OCI-LY3 (cell line): ENCODE measurements at regions not wholly inside any gene's neighbourhood (a gene's known extent, or its start where the extent isn't known, plus 50 kb on each side); places are given as distances from the start of the nearest gene placed in this dataset.

Experiments
- H2AFZ ChIP-seq: fragments of 200-600, 300-600 bp; shearing (Covaris generic); 2 replicates; pipeline ENCODE4 v1.6.0; 2014; ENCODE audit warnings: antibody characterized with exemption, low read depth, low read length
- H3K27ac ChIP-seq: fragments of 200-600, 300-600 bp; sonication (generic); 2 replicates; pipeline ENCODE4 v1.5.1; 2014; ENCODE audit warnings: mild to moderate bottlenecking, low read length, moderate library complexity, mixed read lengths
- H3K27me3 ChIP-seq: fragments of 200-600, 300-600 bp; sonication (generic); 2 replicates; pipeline ENCODE4 v1.6.1; 2014; ENCODE audit warnings: low read depth, low read length, mixed read lengths
- H3K36me3 ChIP-seq: fragments of 200-600, 300-600 bp; sonication (generic); replicated peaks from 2 replicates; pipeline ENCODE3; 2014; ENCODE audit warnings: low read depth, low read length, mixed read lengths
- H3K4me1 ChIP-seq: fragments of 300-600, 200-600 bp; sonication (generic); 2 replicates; pipeline ENCODE4 v1.6.1; 2014; ENCODE audit warnings: low read length, mixed read lengths
- H3K4me2 ChIP-seq: fragments of 200-600, 300-600 bp; sonication (generic); 2 replicates; pipeline ENCODE4 v1.6.1; 2014; ENCODE audit warnings: low read length, mixed read lengths
- H3K4me3 ChIP-seq: fragments of 300-600, 200-600 bp; sonication (generic); 2 replicates; pipeline ENCODE4 v1.5.1; 2014; ENCODE audit warnings: antibody characterized with exemption, mild to moderate bottlenecking, low read length, moderate library complexity
- H3K79me2 ChIP-seq: fragments of 300-600, 200-600 bp; shearing (Covaris generic); 2 replicates; pipeline ENCODE4 v1.6.1; 2014; ENCODE audit warnings: mild to moderate bottlenecking, low read length, mixed read lengths
- H3K9ac ChIP-seq: fragments of 300-600, 200-600 bp; shearing (Covaris generic); 2 replicates; pipeline ENCODE4 v1.6.0; 2014; ENCODE audit warnings: mild to moderate bottlenecking, low read length, moderate library complexity
- H3K9me3 ChIP-seq: fragments of 200-600, 300-600 bp; shearing (Covaris generic); 2 replicates; pipeline ENCODE4 v1.6.1; 2014; ENCODE audit warnings: low read length, mixed read lengths; ENCODE audit not compliant: insufficient read depth
- H4K20me1 ChIP-seq: fragments of 200-600, 300-600 bp; sonication (generic); 2 replicates; pipeline ENCODE4 v1.6.1; 2016; ENCODE audit warnings: low read length, mixed read lengths; ENCODE audit not compliant: insufficient read depth
- CTCF ChIP-seq: fragments of 200-600, 300-600 bp; sonication (generic); IDR thresholded peaks from 2 replicates; pipeline ENCODE4 v1.5.1; 2014; ENCODE audit warnings: antibody characterized with exemption, low read length, low read depth
- EZH2phosphoT487 ChIP-seq: fragments of 200-600 bp; shearing (Covaris generic); IDR thresholded peaks from 2 replicates; pipeline ENCODE4 v1.6.1; 2018; ENCODE audit warnings: antibody characterized with exemption, mixed run types, low read depth

GRCh38 chr4:11005300-11005699 lies 320.7 kb upstream of the CLNK start:
- H3K4me3 ChIP-seq: no peak overlapping the region
- H3K9me3 ChIP-seq: no peaks in the 10 kb centered on the region
- H3K4me2 ChIP-seq: no peak overlapping the region
- no peaks in the 10 kb centered on the region for H3K27me3 ChIP-seq
- no peaks in the 10 kb centered on the region for H3K4me1 ChIP-seq
- no peak overlapping the region for H2AFZ ChIP-seq
- H3K9ac ChIP-seq: no peak overlapping the region
- TF ChIP-seq CTCF: no peak
- no peak for TF ChIP-seq EZH2phosphoT487
- H3K79me2 ChIP-seq: no peaks in the 10 kb centered on the region
- H4K20me1 ChIP-seq: no peaks in the 10 kb centered on the region
- no peaks in the 10 kb centered on the region for H3K36me3 ChIP-seq
- no peak overlapping the region for H3K27ac ChIP-seq

GRCh38 chr4:11004818-11005217 lies 320.2 kb upstream of the CLNK start:
- H3K4me2 ChIP-seq: no peak overlapping the region
- H3K9ac ChIP-seq: no peak overlapping the region
- H4K20me1 ChIP-seq: no peaks in the 10 kb centered on the region
- no peaks in the 10 kb centered on the region for H3K79me2 ChIP-seq
- no peak for TF ChIP-seq CTCF
- H3K9me3 ChIP-seq: no peaks in the 10 kb centered on the region
- H3K4me1 ChIP-seq: no peaks in the 10 kb centered on the region
- no peak overlapping the region for H3K27ac ChIP-seq
- H3K4me3 ChIP-seq: no peak overlapping the region
- no peak overlapping the region for H2AFZ ChIP-seq
- no peaks in the 10 kb centered on the region for H3K36me3 ChIP-seq
- no peaks in the 10 kb centered on the region for H3K27me3 ChIP-seq

- Histone ChIP-seq H3K27ac (no peak overlapping the region), H3K4me1 (no peaks in the 10 kb centered on the region)
These were observed 318.4 kb upstream of the CLNK start for GRCh38 chr4:11002961-11003360.

GRCh38 chr4:10998846-10999245 lies 314.3 kb upstream of the CLNK start:
- Histone ChIP-seq H3K79me2 (no peaks in the 10 kb centered on the region), H4K20me1 (no peaks in the 10 kb centered on the region), H3K4me2 (no peak overlapping the region)

More at GRCh38 chr4:11002961-11003360, 318.4 kb upstream of the CLNK start:
- H3K36me3 ChIP-seq: no peaks in the 10 kb centered on the region
- H3K9ac ChIP-seq: no peak overlapping the region
- H3K9me3 ChIP-seq: no peaks in the 10 kb centered on the region
- no peak overlapping the region for H3K4me3 ChIP-seq
- H3K79me2 ChIP-seq: no peaks in the 10 kb centered on the region
- no peaks in the 10 kb centered on the region for H3K27me3 ChIP-seq
- H2AFZ ChIP-seq: no peak overlapping the region
- no peaks in the 10 kb centered on the region for H4K20me1 ChIP-seq
- TF ChIP-seq CTCF (no peak), EZH2phosphoT487 (no peak)
- H3K4me2 ChIP-seq: no peak overlapping the region

More at GRCh38 chr4:10998846-10999245, 314.3 kb upstream of the CLNK start:
- H3K4me3 ChIP-seq: no peak overlapping the region
- H3K27ac ChIP-seq: no peak overlapping the region
- no peaks in the 10 kb centered on the region for H3K4me1 ChIP-seq
- TF ChIP-seq EZH2phosphoT487: no peak
- TF ChIP-seq CTCF: no peak
- H3K9ac ChIP-seq: no peak overlapping the region
- no peak overlapping the region for H2AFZ ChIP-seq
- no peaks in the 10 kb centered on the region for H3K36me3 ChIP-seq
- H3K9me3 ChIP-seq: no peaks in the 10 kb centered on the region
- no peaks in the 10 kb centered on the region for H3K27me3 ChIP-seq
